C4-2B (cell line): ENCODE measurements at regions not wholly inside any gene's neighbourhood (a gene's known extent, or its start where the extent isn't known, plus 50 kb on each side); places are given as distances from the start of the nearest gene placed in this dataset.
A peak's percentile ranks its signal among the peaks of the same experiment; 100 is the strongest.
"Not testable (repeated sequence)": the region's sequence is repeated elsewhere in the genome, so short reads cannot be mapped to it uniquely, and the experiment has no call there.

Experiments used
- H3K27ac ChIP-seq: fragments of 450-650 bp; 2 replicates; pipeline ENCODE4 v1.5.1; 2017
- ZFX ChIP-seq: fragments of 450-650 bp; IDR thresholded peaks from 2 replicates; pipeline ENCODE4 v1.6.1; 2017
- TF ChIP-seq, protein P1 (sequence below): fragments of 450-650 bp; conservative IDR thresholded peaks from 2 replicates; pipeline ENCODE4 v1.5.1; 2017; ENCODE audit warnings: mild to moderate bottlenecking

DNA sequence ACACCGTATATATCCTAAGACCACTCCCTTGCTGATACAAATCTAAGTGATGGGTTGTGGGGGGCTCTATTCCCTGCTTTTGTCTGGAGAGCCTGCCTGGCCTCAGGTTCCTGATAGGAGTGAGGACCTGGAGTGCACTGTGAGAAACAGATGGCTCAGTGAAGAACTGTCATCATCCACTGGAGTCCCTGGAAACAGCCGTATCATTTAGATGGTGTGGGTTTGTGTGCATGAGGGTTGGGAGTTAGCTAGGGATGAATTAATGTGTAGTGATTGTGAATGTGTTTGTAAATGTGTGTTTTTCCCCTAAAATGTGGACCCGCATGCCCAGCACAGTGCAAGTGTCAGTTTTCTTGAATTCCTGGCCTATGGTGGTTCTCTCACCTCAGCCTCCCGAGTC lies 111.6 kb downstream of the CRYBB2 start:
- TF ChIP-seq, protein P1, sequence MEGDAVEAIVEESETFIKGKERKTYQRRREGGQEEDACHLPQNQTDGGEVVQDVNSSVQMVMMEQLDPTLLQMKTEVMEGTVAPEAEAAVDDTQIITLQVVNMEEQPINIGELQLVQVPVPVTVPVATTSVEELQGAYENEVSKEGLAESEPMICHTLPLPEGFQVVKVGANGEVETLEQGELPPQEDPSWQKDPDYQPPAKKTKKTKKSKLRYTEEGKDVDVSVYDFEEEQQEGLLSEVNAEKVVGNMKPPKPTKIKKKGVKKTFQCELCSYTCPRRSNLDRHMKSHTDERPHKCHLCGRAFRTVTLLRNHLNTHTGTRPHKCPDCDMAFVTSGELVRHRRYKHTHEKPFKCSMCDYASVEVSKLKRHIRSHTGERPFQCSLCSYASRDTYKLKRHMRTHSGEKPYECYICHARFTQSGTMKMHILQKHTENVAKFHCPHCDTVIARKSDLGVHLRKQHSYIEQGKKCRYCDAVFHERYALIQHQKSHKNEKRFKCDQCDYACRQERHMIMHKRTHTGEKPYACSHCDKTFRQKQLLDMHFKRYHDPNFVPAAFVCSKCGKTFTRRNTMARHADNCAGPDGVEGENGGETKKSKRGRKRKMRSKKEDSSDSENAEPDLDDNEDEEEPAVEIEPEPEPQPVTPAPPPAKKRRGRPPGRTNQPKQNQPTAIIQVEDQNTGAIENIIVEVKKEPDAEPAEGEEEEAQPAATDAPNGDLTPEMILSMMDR, result no peak
- TF ChIP-seq ZFX, result no peak
- no peak overlapping the region for H3K27ac ChIP-seq

DNA sequence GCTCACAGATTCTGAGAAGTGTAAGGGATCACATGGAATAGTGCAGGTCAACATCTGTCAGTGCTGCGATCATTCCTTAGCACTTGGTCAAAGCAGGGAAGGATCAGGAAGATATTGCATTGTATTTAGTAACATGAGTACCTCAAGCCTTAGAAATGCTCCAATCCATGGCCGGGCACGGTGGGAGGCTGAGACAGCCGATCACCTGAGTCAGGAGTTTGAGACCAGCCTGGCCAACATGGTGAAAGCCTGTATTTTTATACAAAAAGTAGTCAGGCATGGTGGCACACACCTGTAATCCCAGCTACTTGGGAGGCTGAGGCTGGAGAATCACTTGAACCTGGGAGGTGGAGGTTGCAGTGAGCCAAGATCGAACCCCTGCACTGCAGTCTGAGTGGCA lies 112.5 kb downstream of the CRYBB2 start:
- H3K27ac ChIP-seq, result not testable (repeated sequence)

DNA sequence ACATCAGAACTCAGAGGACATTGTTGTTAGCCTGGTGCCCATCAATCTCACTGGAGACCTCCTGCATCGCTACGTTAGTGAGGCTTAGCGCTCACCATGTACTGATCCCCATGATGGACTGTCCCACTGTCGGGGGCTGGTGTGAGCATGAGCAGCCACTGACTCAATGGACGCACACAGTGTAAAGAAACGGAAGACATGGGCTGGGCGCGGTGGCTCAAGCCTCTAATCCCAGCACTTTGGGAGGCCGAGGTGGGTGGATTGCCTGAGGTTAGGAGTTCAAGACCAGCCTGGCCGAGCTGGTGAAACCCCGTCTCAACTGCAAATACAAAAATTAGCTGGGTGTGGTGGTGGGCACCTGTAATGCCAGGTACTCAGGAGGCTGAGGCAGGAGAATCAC lies 112.9 kb downstream of the CRYBB2 start:
- H3K27ac ChIP-seq, result no peak overlapping the region
- no peak for TF ChIP-seq ZFX
- TF ChIP-seq, protein P1, result no peak

DNA sequence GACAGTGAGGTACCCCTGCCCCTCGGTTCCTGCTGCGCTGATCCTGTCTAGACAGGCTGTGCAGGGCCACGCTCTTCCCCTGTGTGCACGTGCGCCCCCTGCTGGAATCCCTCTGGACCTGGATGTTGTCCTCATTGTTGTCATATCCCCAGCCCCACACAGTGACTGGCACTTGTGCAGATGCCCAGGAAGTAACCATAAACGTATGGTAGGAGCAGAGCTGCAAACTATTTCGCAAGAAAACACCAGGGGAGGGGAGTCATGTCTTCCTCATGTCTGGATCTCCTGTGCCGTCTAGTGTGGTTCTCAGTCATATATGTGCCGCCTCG lies 114.7 kb downstream of the CRYBB2 start:
- no peak for TF ChIP-seq ZFX
- TF ChIP-seq, protein P1, result peak; percentile 80
- no peak overlapping the region for H3K27ac ChIP-seq

DNA sequence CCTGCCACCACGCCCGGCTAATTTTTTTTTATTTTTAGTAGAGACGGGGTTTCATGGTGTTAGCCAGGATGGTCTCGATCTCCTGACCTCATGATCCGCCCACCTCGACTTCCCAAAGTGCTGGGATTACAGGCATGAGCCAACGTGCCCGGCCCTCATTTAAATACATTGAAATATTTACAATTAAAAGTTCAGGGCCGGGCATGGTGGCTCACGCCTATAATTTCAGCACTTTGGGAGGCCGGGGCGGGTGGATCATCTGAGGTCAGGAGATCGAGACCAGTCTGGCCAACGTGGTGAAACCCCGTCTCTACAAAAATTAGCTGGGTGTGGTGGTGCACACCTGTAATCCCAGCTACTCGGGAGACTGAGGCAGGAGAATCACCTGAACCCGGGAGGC lies 115.2 kb downstream of the CRYBB2 start:
- not testable (repeated sequence) for H3K27ac ChIP-seq

DNA sequence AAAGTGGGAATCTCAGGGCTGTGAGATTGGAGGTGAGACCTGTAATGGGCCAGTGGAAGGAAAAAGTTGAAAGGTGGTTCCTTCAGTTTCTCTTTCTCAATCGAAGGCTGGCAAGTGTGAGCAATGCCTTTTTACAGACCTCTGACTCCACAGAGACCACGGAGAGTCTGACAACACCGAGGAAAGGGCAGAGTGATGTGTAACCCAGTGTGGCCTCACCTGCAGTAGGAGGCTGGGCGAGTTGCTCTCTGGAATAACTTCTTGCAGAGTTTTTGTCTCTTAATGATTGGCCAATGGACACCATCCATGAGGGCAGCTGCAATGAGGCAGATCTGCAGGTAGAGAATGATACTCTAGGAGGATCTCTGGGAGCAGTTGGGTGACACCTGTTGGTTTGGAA lies 115.8 kb downstream of the CRYBB2 start:
- H3K27ac ChIP-seq, result not testable (repeated sequence)

DNA sequence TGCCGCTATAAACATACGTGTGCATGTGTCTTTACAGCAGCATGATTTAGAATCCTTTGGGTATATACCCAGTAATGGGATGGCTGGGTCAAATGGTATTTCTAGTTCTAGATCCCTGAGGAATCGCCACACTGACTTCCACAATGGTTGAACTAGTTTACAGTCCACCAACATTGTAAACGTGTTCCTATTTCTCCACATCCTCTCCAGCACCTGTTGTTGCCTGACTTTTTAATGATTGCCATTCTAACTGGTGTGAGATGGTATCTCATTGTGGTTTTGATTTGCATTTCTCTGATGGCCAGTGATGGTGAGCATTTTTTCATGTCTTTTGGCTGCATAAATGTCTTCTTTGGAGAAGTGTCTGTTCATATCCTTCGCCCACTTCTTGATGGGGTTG lies 121.1 kb downstream of the CRYBB2 start:
- H3K27ac ChIP-seq, result not testable (repeated sequence)

DNA sequence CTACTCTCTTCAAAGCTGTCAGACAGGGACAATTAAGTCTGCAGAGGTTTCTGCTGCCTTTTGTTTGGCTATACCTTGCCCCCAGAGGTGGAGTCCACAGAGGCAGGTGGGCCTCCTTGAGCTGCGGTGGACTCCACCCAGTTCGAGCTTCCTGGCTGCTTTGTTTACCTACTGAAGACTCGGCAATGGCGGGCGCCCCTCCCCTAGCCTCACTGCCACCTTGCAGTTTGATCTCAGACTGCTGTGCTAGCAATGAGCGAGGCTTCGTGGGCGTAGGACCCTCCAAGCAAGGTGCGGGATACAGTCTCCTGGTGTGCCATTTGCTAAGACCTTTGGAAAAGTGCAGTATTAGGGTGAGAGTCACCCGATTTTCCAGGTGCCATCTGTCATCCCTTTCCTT lies 124.9 kb downstream of the CRYBB2 start:
- not testable (repeated sequence) for H3K27ac ChIP-seq

DNA sequence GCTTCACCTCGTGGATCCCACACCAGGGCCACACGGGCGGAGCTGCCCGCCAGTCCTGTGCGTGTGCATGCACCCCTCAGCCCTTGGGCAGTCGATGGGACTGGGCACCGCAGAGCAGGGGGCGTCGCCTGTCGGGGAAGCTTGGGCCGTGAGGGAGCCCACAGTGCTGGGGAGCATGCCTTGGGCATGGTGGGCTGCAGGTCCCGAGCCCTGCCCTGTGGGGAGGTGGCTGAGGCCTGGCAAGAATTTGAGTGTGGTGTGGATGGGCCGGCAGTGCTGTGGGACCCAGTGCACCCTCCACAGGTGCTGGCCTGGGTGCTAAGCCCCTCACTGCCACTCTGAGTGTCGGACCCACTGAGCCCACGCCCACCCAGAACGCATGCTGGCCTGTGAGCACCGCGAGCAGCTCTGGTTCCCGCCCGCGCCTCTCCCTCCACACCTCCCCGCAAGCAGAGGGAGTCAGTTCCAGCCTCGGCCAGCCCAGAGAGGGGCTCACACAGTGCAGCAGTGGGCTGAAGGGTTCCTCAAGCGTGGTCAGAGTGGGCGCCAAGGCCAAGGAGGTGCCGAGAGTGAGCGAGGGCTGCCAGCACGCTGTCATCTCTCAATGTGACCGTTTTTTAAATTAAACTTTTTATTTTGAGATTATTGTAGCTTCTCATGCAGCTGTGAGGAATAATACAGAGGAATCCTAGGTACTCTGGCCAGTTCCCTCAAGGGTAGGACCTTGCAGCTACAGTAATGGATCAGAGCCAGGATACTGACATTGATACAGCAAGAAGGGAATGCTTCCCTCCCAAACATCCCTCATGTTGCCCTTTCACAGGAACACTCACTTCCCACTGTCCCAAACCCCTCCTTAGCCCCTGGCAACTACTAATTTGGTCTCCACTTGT lies 127.7 kb downstream of the CRYBB2 start:
- TF ChIP-seq, protein P1, result no peak
- no peak for TF ChIP-seq ZFX

DNA sequence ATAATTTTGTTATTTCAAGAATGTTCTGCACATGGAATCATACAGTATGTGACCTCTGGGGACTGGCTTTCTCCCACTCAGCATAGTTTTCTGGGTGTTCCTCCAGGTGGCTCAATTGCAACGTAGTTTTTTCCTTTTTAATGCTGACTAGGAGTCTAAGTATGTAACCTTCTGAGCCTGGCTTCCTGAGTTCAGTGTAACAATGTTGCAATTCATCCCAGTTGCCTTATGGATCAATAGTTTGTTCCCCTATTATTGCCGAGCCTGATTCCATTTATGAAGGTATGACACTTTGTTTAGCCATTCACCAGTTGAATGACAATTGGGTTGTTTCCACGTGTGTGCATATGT lies 128.3 kb downstream of the CRYBB2 start:
- TF ChIP-seq ZFX, result no peak
- TF ChIP-seq, protein P1, result no peak
- H3K27ac ChIP-seq, result no peak overlapping the region

More for the DNA sequence above, 127.7 kb downstream of the CRYBB2 start:
- H3K27ac ChIP-seq, result no peak overlapping the region
